HepG2 (cell line): ENCODE measurements at regions not wholly inside any gene's neighbourhood (a gene's known extent, or its start where the extent isn't known, plus 50 kb on each side); places are given as distances from the start of the nearest gene placed in this dataset.

Source experiments
- AHR ChIP-seq: IDR thresholded peaks from 2 replicates; pipeline ENCODE4 v1.6.1; 2018; ENCODE audit warnings: missing genetic modification reagents, missing compliant biosample characterization
- CBX2 ChIP-seq, 2 experiments: fragments of 200-600 bp in 1 of 2; sonication (generic); formaldehyde crosslinking in 1 of 2; IDR thresholded peaks; 2 replicates each; pipeline versions ENCODE4 v1.7.0 to v1.8.1; 2018 to 2022; ENCODE audit warnings: low read depth in 2 of 2, low read length in 1 of 2, mild to moderate bottlenecking in 1 of 2, missing genetic modification reagents in 1 of 2
- ESRRA ChIP-seq: sonication (generic); formaldehyde crosslinking; IDR thresholded peaks from 2 replicates; pipeline ENCODE4 v1.5.1; 2020; ENCODE audit warnings: mild to moderate bottlenecking, low read depth, missing genetic modification reagents
- HMG20A ChIP-seq: IDR thresholded peaks from 2 replicates; pipeline ENCODE4 v1.6.1; 2016; ENCODE audit warnings: borderline replicate concordance
- SMYD3 ChIP-seq: sonication (generic); formaldehyde crosslinking; IDR thresholded peaks from 2 replicates; pipeline ENCODE4 v1.8.1; 2023; ENCODE audit warnings: mild to moderate bottlenecking, missing genetic modification reagents
- TF ChIP-seq, protein P1 (sequence below): sonication (generic); formaldehyde crosslinking; IDR thresholded peaks from 2 replicates; pipeline ENCODE4 v1.8.0; 2023; ENCODE audit warnings: mild to moderate bottlenecking, missing genetic modification reagents
- TF ChIP-seq, protein P2 (sequence below): sonication (generic); formaldehyde crosslinking; IDR thresholded peaks from 2 replicates; pipeline ENCODE4 v1.5.1; 2020; ENCODE audit warnings: missing genetic modification reagents, mild to moderate bottlenecking, borderline replicate concordance
- TF ChIP-seq, protein P3 (sequence below), 2 experiments: sonication (generic) in 1 of 2; formaldehyde crosslinking in 1 of 2; IDR thresholded peaks; 2 replicates each; pipeline versions ENCODE4 v1.4.0 to v1.6.1; 2016 to 2020; ENCODE audit warnings: borderline replicate concordance in 1 of 2, low read depth in 1 of 2, mild to moderate bottlenecking in 1 of 2, missing genetic modification reagents in 1 of 2

DNA sequence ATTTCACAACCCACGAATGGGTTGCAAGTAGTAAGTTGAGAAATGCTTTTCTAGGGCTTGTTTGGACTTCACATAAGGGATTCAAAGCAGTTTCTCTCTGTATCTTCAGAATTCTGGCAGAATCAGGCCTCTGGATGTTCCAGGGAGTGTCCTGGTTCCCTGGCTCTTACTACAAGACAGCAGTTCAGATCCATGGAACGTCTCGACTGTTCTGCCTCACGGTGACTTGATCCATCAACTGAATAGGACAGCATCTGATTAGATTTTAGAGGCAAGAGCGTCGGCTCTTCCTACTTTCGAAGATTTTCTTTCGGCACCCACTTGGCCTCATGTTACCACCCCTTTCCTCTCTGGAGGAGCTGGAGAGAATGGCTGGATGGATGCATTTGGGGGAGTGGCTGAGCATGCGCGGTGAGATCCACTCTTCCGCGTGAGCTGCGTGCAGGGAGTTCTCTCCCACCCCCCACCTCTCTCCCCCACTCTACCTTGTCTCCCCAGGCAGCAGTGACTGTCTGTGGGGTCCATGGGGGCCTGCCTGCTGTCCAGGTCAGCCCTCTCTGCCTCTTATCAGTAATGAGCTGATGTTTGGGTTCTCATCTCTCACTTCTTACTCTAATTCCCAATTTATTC lies 132.5 kb downstream of the VAPA start (continued):
- TF ChIP-seq, protein P1, sequence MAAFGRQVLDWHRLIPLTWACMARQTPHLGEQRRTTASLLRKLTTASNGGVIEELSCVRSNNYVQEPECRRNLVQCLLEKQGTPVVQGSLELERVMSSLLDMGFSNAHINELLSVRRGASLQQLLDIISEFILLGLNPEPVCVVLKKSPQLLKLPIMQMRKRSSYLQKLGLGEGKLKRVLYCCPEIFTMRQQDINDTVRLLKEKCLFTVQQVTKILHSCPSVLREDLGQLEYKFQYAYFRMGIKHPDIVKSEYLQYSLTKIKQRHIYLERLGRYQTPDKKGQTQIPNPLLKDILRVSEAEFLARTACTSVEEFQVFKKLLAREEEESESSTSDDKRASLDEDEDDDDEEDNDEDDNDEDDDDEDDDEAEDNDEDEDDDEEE (CRISPR knock-in tag): no peak
- no peak for TF ChIP-seq ESRRA (CRISPR knock-in tag)
- no peak for TF ChIP-seq CBX2 (IDR thresholded peaks at IDR 0.05; ENCODE audit: low read depth, low read length)
- TF ChIP-seq CBX2 (CRISPR knock-in tag; IDR thresholded peaks at IDR 0.05; ENCODE audit: low read depth): no peak
- TF ChIP-seq, protein P2, sequence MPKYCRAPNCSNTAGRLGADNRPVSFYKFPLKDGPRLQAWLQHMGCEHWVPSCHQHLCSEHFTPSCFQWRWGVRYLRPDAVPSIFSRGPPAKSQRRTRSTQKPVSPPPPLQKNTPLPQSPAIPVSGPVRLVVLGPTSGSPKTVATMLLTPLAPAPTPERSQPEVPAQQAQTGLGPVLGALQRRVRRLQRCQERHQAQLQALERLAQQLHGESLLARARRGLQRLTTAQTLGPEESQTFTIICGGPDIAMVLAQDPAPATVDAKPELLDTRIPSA (CRISPR knock-in tag): no peak
- TF ChIP-seq HMG20A (CRISPR knock-in tag): no peak
- TF ChIP-seq, protein P3, sequence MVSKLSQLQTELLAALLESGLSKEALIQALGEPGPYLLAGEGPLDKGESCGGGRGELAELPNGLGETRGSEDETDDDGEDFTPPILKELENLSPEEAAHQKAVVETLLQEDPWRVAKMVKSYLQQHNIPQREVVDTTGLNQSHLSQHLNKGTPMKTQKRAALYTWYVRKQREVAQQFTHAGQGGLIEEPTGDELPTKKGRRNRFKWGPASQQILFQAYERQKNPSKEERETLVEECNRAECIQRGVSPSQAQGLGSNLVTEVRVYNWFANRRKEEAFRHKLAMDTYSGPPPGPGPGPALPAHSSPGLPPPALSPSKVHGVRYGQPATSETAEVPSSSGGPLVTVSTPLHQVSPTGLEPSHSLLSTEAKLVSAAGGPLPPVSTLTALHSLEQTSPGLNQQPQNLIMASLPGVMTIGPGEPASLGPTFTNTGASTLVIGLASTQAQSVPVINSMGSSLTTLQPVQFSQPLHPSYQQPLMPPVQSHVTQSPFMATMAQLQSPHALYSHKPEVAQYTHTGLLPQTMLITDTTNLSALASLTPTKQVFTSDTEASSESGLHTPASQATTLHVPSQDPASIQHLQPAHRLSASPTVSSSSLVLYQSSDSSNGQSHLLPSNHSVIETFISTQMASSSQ (IDR thresholded peaks at IDR 0.05; ENCODE audit: low read depth): no peak
- TF ChIP-seq, protein P3 (CRISPR knock-in tag; IDR thresholded peaks at IDR 0.05; ENCODE audit: borderline replicate concordance): no peak
- TF ChIP-seq AHR (CRISPR knock-in tag): no peak
- TF ChIP-seq SMYD3 (CRISPR knock-in tag): no peak
